NCI-H1694 (cell line): ENCODE measurements at regions not wholly inside any gene's neighbourhood (a gene's known extent, or its start where the extent isn't known, plus 50 kb on each side); places are given as distances from the start of the nearest gene placed in this dataset.
A peak's percentile ranks its signal among the peaks of the same experiment; 100 is the strongest.
"Not testable (repeated sequence)": the region's sequence is repeated elsewhere in the genome, so short reads cannot be mapped to it uniquely, and the experiment has no call there.

Experiments used
- DNase-seq: peaks from one replicate; lab custom pipeline; 2025; lab: John Stamatoyannopoulos, UW

DNA sequence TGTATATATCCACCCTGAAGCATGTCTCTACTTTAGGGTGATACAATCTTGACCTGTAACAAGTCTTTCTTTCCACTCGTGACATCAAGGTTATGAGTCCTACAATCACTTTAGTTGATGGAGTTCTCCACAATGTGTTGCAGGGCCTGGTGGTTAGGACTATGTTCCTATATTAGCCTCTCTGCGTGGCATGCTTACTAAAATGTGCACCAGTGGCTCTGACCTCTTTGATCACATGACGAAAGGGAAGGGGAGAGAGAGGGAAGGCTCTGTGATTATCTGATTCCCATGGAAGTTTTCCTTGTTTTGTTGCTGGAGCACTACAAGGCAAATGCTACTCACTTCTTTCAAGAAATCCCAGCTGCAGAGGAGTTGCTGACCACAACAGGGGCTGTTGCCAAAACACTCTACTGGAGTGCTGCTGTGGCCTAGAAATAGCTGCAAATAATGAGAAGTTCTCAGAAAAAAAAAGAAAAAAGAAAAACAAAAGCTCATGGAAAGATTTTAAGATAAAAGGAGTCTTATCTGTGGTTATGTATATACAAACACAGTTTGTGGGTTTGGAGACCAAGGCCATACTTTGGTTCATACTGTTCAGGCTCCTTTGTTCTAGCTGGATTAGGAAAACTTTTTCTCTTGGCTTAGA, 272.8 kb upstream of the MMADHC start:
- DNase-seq, result no peak

DNA sequence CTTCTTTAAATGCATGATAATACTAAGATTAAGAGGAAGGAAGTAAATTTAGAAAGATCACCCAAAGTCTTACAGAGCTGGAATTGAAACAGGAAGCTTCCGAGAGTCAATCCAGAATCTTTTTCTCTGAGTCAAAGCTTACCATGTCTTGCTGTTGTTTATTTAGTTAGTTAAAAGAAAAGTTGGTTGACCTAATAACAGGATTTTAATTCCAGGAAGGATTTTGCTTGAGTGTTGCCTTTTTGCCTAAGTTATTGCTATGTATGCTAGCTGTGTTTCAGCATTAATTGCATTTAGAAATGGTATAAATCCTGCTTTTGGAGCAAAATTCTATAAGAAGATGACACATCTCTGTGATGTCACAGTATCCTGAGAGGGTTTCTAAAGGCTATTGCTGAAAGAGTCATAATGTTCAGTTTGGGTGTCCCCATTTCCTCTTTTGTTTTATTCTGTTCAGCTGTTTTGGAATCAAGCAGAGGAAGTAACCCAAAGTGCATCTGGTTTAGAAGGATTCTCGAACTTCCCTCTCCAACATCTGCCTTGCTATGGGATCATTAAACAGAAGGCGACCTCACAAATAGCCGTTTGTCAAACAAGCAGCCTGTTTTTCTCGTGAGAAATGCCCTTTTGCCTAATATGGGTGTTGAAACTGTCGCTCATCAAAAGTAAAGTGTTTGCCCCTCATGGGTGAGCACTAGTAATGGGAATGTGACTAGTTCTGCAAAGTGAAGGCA, 271.5 kb upstream of the MMADHC start:
- no peak for DNase-seq

GRCh38 chr2:149858216-149858615, 270.6 kb upstream of the MMADHC start:
- DNase-seq, result no peak

DNA sequence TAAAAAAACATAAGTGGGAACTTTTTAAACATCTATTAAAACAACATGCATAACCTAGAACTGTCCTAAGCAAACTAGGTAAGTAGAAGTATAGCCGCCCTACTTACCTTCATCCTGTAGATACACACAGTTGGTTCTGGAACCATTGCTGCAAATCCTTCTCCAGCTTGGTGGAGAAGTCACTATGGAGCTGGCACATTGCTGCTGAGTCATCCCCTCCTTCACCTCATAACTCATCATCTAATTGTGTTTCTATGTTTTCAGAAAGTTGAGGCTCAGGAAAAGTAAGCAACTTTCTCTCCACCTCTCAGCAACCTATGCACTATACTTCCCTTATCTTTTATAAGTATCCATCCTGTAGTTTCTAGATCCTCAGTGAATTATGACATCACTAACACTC, 269.8 kb upstream of the MMADHC start:
- no peak for DNase-seq

DNA sequence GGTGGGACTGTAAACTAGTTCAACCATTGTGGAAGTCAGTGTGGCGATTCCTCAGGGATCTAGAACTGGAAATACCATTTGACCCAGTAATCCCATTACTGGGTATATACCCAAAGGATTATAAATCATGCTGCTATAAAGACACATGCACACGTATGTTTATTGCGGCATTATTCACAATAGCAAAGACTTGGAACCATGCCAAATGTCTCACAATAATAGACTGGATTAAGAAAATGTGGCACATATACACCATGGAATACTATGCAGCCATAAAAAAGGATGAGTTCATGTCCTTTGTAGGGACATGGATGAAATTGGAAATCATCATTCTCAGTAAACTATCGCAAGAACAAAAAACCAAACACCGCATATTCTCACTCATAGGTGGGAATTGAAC, 268.3 kb upstream of the MMADHC start:
- not testable (repeated sequence) for DNase-seq

- no peak for DNase-seq
Measured at GRCh38 chr2:149849591-149849990, 262.0 kb upstream of the MMADHC start.

DNA sequence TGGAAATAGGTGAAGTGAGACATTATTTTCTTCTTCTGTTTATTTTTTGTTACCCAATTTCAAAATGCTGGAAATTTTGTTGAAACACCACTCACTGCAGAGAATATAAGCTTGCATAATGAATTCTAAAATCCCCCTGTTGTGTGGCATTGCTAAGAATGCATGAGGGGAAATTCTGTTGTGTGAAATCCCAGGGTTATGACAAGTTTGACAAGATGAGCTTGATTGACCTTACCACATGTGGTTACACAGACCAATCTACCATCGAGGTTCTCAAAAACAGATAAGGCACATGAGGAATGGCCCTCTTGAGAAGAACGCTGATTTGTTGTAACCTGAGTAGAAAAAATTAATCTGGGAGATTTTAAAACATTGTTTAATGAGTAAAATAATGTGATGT, 261.6 kb upstream of the MMADHC start:
- no peak for DNase-seq

- no peak for DNase-seq
Measured at GRCh38 chr2:149841396-149841795, 253.8 kb upstream of the MMADHC start.

DNA sequence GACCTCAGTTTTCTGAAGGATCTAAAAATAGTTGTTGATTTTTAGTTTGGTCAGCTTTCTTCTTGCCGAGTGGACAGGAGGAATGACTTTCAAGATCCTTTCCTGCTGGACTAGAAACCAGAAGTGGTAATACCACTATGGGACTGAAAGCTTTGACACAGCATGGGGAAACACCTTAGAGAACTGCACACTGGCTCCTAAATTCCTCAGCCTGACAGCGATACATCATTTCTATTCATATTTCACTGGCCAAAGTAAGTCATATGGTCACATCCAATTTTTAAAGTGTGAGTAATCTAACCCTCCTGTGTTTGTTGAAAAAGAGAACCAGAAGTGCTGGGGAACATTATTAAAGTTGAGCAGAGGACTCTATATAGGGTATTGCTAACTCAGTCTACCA, 244.7 kb upstream of the MMADHC start:
- DNase-seq, result no peak

GRCh38 chr2:149828520-149829210, 241.1 kb upstream of the MMADHC start:
- no peak for DNase-seq

DNA sequence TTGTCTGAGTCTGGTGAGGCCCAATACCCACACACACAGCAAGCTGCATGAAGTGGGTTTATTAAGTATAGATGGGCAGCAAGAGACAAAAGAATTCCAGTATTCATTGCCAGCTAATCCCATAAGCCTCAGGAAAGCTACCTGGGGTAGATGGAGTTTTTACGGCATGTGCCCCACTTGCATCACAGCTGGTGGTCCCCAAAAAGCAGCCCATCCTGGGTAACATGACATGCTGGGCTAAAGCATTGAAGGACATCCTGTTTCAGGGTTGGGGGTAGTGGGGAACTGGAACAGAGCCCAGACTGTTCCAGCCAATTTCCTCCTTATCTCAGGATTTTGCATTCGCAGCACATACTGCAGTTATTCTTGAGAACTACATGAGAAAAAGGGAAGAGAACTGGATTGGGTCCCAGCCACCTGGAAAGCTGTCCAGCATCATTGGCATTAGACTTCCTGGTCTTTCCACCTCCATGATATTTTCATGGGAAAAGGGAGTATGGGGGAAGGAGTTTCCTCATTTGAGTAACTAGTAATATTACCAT, 240.1 kb upstream of the MMADHC start:
- DNase-seq, result no peak

- peak; percentile 57 for DNase-seq
Measured at GRCh38 chr2:149826471-149827125, 239.0 kb upstream of the MMADHC start.

GRCh38 chr2:149825473-149825872, 237.9 kb upstream of the MMADHC start:
- no peak for DNase-seq

DNA sequence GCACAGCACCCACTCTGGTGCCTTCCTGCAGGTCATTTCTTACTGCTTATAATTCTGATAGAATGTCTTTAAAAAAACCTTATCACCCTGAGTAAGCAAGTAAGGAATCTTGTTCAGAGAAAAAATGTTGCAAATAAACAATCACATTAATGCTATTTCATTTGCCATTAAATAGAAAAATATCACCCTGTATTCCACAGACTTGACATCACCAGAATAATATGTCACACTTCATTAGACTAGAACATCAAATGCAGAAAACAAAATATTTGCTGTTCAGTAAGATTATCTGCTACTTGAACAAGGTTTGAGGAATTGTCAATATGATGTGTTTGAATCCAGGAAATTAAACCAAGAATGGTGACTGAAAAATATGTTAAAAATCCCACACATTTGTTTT, 236.6 kb upstream of the MMADHC start:
- no peak for DNase-seq

GRCh38 chr2:149819356-149819957, 231.9 kb upstream of the MMADHC start:
- DNase-seq, result no peak

- DNase-seq, result no peak
Measured at GRCh38 chr2:149816756-149817551, 229.4 kb upstream of the MMADHC start.

GRCh38 chr2:149815941-149816340, 228.4 kb upstream of the MMADHC start:
- no peak for DNase-seq

GRCh38 chr2:149814901-149815300, 227.3 kb upstream of the MMADHC start:
- no peak for DNase-seq

GRCh38 chr2:149814049-149814448, 226.5 kb upstream of the MMADHC start:
- DNase-seq, result no peak

DNA sequence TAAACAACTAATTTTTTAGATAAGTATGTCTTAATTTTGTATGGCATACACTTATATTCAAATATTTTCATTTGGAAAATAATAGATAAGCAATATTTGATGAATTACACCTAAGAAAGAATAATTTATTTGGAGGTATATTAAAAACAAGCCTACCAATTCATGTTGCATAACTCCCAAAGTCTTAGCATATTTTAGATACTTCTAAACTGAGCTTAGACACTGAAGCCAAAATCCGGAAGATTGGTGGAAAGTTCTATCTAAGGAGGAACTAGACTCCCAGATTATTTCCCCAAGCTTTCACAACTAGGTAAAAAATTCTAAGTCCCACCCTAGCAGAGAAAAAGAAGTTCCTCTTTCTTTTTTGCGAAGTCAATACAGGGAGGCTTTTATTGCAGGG, 221.0 kb upstream of the MMADHC start:
- no peak for DNase-seq

GRCh38 chr2:149806651-149807050, 219.1 kb upstream of the MMADHC start:
- DNase-seq, result no peak
